IMR-90 (cell line): ENCODE measurements at regions not wholly inside any gene's neighbourhood (a gene's known extent, or its start where the extent isn't known, plus 50 kb on each side); places are given as distances from the start of the nearest gene placed in this dataset.

ENCODE experiments used
- ATAC-seq: fragments of 200-7000 bp; cut with Tn5 transposase; 2 replicates; pipeline ENCODE4 v1.9.1; 2020; ENCODE audit warnings: low read depth, mild to moderate bottlenecking, moderate library complexity
- BruUV-seq: library from RNA; stranded (reverse); fragments of 400-500 nt; replicated peaks from 2 replicates; lab custom pipeline; 2021; lab: Mats Ljungman, UMichigan
- CTCF ChIA-PET: fragments of 300-600 bp; formaldehyde crosslinking; extraction: SDS; loops from one replicate; lab custom pipeline; 2021; ENCODE audit warnings: antibody characterized with exemption; lab: Yijun Ruan, JAX
- POLR2A ChIA-PET: fragments of 300-600 bp; sonication (Branson Sonifier 250); formaldehyde crosslinking; loops from one replicate; lab custom pipeline; 2022; ENCODE audit warnings: antibody characterized with exemption; ENCODE audit not compliant: unreplicated experiment; lab: Charles Lee
- DNase-seq: peaks from one replicate; pipeline ENCODE4 v3.0.0; 2013
- H2AFZ ChIP-seq: replicated peaks from 2 replicates; pipeline ENCODE3; 2013; ENCODE audit warnings: low read length, mild to moderate bottlenecking; ENCODE audit not compliant: poor library complexity
- H2AK5ac ChIP-seq: 2 replicates; pipeline ENCODE4 v1.6.1; 2013; ENCODE audit warnings: low read depth, low read length, inconsistent platforms
- H2AK9ac ChIP-seq: replicated peaks from 2 replicates; pipeline ENCODE3; 2013; ENCODE audit warnings: mild to moderate bottlenecking, low read depth, low read length, moderate library complexity; ENCODE audit not compliant: poor library complexity
- H2BK120ac ChIP-seq: 2 replicates; pipeline ENCODE4 v1.6.1; 2013; ENCODE audit warnings: low read depth, low read length, inconsistent platforms
- H2BK15ac ChIP-seq: 3 replicates; pipeline ENCODE4 v1.6.1; 2013; ENCODE audit warnings: low read depth, low read length, inconsistent platforms
- H2BK20ac ChIP-seq: 2 replicates; pipeline ENCODE4 v1.6.1; 2013; ENCODE audit warnings: low read depth, mild to moderate bottlenecking, inconsistent platforms, low read length, moderate library complexity
- H2BK5ac ChIP-seq: 2 replicates; pipeline ENCODE4 v1.6.1; 2013; ENCODE audit warnings: mild to moderate bottlenecking, low read depth, low read length, inconsistent platforms; ENCODE audit not compliant: poor library complexity, severe bottlenecking
- H3K14ac ChIP-seq: replicated peaks from 2 replicates; pipeline ENCODE4 v1.6.1; 2013; ENCODE audit warnings: low read depth, low read length, inconsistent platforms
- H3K18ac ChIP-seq: 2 replicates; pipeline ENCODE4 v1.6.1; 2013; ENCODE audit warnings: low read depth, low read length, control low read depth
- H3K23ac ChIP-seq: 2 replicates; pipeline ENCODE4 v1.6.1; 2013; ENCODE audit warnings: low read depth, low read length, inconsistent platforms
- H3K27ac ChIP-seq: 2 replicates; pipeline ENCODE4 v1.5.1; 2013; ENCODE audit warnings: mild to moderate bottlenecking, control low read depth, low read length; ENCODE audit not compliant: insufficient read depth
- H3K27me3 ChIP-seq: 2 replicates; pipeline ENCODE4 v1.6.1; 2013; ENCODE audit warnings: low read length; ENCODE audit not compliant: control insufficient read depth, insufficient read depth
- H3K36me3 ChIP-seq: 2 replicates; pipeline ENCODE4 v1.6.1; 2013; ENCODE audit warnings: low read length, mixed read lengths; ENCODE audit not compliant: control insufficient read depth, insufficient read depth
- H3K4ac ChIP-seq: 2 replicates; pipeline ENCODE4 v1.6.1; 2013; ENCODE audit warnings: low read depth, low read length, inconsistent platforms
- H3K4me1 ChIP-seq: 2 replicates; pipeline ENCODE4 v1.6.1; 2013; ENCODE audit warnings: low read length, mixed read lengths; ENCODE audit not compliant: control insufficient read depth, insufficient read depth
- H3K4me2 ChIP-seq: 2 replicates; pipeline ENCODE4 v1.6.1; 2013; ENCODE audit warnings: low read depth, mild to moderate bottlenecking, control low read depth, low read length, moderate library complexity
- H3K4me3 ChIP-seq: 2 replicates; pipeline ENCODE4 v1.5.1; 2013; ENCODE audit warnings: low read depth, mild to moderate bottlenecking, control low read depth, low read length, moderate library complexity; ENCODE audit not compliant: insufficient read depth
- H3K56ac ChIP-seq: 2 replicates; pipeline ENCODE4 v1.6.1; 2013; ENCODE audit warnings: low read length, inconsistent platforms; ENCODE audit not compliant: insufficient read depth; ENCODE audit errors: extremely low read depth
- H3K79me1 ChIP-seq, 2 experiments: 2 replicates each; pipeline ENCODE4 v1.6.1; 2013; ENCODE audit warnings: low read length in 2 of 2, inconsistent platforms in 1 of 2, low read depth in 1 of 2
- H3K9ac ChIP-seq: 2 replicates; pipeline ENCODE4 v1.6.1; 2013; ENCODE audit warnings: low read depth, low read length, control low read depth
- H3K9me1 ChIP-seq: 2 replicates; pipeline ENCODE4 v1.6.1; 2013; ENCODE audit warnings: low read length, inconsistent platforms; ENCODE audit not compliant: insufficient read depth
- H3K9me3 ChIP-seq: 2 replicates; pipeline ENCODE4 v1.6.1; 2013; ENCODE audit warnings: low read length; ENCODE audit not compliant: control insufficient read depth, insufficient read depth
- H4K20me1 ChIP-seq: 2 replicates; pipeline ENCODE4 v1.6.1; 2013; ENCODE audit warnings: low read length, inconsistent platforms; ENCODE audit not compliant: insufficient read depth
- H4K5ac ChIP-seq: 2 replicates; pipeline ENCODE4 v1.6.1; 2013; ENCODE audit warnings: mild to moderate bottlenecking, low read depth, low read length, control low read depth
- H4K8ac ChIP-seq, 2 experiments: 2 replicates each; pipeline ENCODE4 v1.6.1; 2013; ENCODE audit warnings: low read depth in 2 of 2, low read length in 2 of 2, control low read depth in 1 of 2, inconsistent platforms in 1 of 2
- H4K91ac ChIP-seq: 2 replicates; pipeline ENCODE4 v1.6.1; 2013; ENCODE audit warnings: low read depth, low read length, inconsistent platforms; ENCODE audit not compliant: insufficient read depth
- BHLHE40 ChIP-seq: fragments of 150-350 bp; IDR thresholded peaks from 2 replicates; pipeline ENCODE4 v1.6.1; 2016; ENCODE audit warnings: mild to moderate bottlenecking, low read depth, low read length
- CEBPB ChIP-seq: IDR thresholded peaks from 2 replicates; pipeline ENCODE4 v1.6.1; 2012; ENCODE audit warnings: low read depth, low read length, improper control_type of control experiment
- CHD1 ChIP-seq: IDR thresholded peaks from 2 replicates; pipeline ENCODE4 v1.6.1; 2012; ENCODE audit warnings: low read depth, low read length, improper control_type of control experiment
- CTCF ChIP-seq: conservative IDR thresholded peaks from 2 replicates; pipeline ENCODE4 v1.5.1; 2012; ENCODE audit warnings: mild to moderate bottlenecking, low read depth, low read length, improper control_type of control experiment
- ELK1 ChIP-seq: fragments of 150-350 bp; IDR thresholded peaks from 2 replicates; pipeline ENCODE4 v1.6.1; 2016; ENCODE audit warnings: low read depth, mild to moderate bottlenecking, low read length, moderate library complexity, borderline replicate concordance
- FOS ChIP-seq: fragments of 150-350 bp; IDR thresholded peaks from 2 replicates; pipeline ENCODE4 v1.6.1; 2016; ENCODE audit warnings: low read depth, low read length
- MAZ ChIP-seq: IDR thresholded peaks from 2 replicates; pipeline ENCODE4 v1.6.1; 2012; ENCODE audit warnings: low read depth, mild to moderate bottlenecking, low read length, improper control_type of control experiment, moderate library complexity, borderline replicate concordance
- MXI1 ChIP-seq: IDR thresholded peaks from 2 replicates; pipeline ENCODE4 v1.6.1; 2012; ENCODE audit warnings: low read depth, mild to moderate bottlenecking, low read length, moderate library complexity, borderline replicate concordance
- NFE2L2 ChIP-seq: fragments of 150-350 bp; IDR thresholded peaks from 2 replicates; pipeline ENCODE4 v1.6.1; 2016; ENCODE audit warnings: low read depth, mild to moderate bottlenecking, low read length
- POLR2A ChIP-seq: IDR thresholded peaks from 2 replicates; pipeline ENCODE4 v1.6.1; 2012; ENCODE audit warnings: mild to moderate bottlenecking, low read depth, low read length
- RCOR1 ChIP-seq: IDR thresholded peaks from 2 replicates; pipeline ENCODE4 v1.6.1; 2012; ENCODE audit warnings: mild to moderate bottlenecking, low read length, improper control_type of control experiment; ENCODE audit not compliant: insufficient replicate concordance
- RFX5 ChIP-seq: IDR thresholded peaks from 2 replicates; pipeline ENCODE4 v1.8.0; 2012; ENCODE audit warnings: low read depth, mild to moderate bottlenecking, low read length, moderate library complexity
- SMC3 ChIP-seq: fragments of 150-350 bp; IDR thresholded peaks from 2 replicates; pipeline ENCODE4 v1.6.1; 2016; ENCODE audit warnings: low read depth, mild to moderate bottlenecking, antibody characterized with exemption, low read length, moderate library complexity
- USF2 ChIP-seq: fragments of 150-350 bp; IDR thresholded peaks from 2 replicates; pipeline ENCODE4 v1.6.1; 2017; ENCODE audit warnings: mild to moderate bottlenecking, antibody characterized with exemption, low read length, low read depth
- WGBS, 2 experiments: methylation state at CpG; one replicate each; pipeline versions ENCODE4 v1.1.5 to v1.1.7; 2013; ENCODE audit warnings: missing lambda C conversion rate in 2 of 2; ENCODE audit not compliant: insufficient read length in 1 of 2; ENCODE audit errors: extremely low coverage in 2 of 2; 5-methylcytosine and 5-hydroxymethylcytosine counted together
- dilution Hi-C: fragments of 300-500 bp; cut with HindIII; formaldehyde crosslinking; loops from one replicate; pipeline ENCODE4 v1.14.3; 2018; ENCODE audit warnings: low sequenced_read_pairs; ENCODE audit not compliant: unreplicated experiment
- in situ Hi-C: fragments of 300-500 bp; cut with MboI; formaldehyde crosslinking; loops from 3 replicates; pipeline ENCODE4 v1.14.3; 2019; ENCODE audit warnings: low sequenced_read_pairs, inconsistent platforms, mixed read lengths
- intact Hi-C: fragments of 100-400 bp; cut with micrococcal nuclease; formaldehyde crosslinking; loops from 2 replicates; pipeline ENCODE4 v1.10.0; 2022

GRCh38 chr5:82489683-82490082 is 211.5 kb upstream of the RPS23 start:
- Histone ChIP-seq H3K27me3 (peaks cover 4% of the 10 kb centered on the region; the same call in 1 of the 2 replicates), H3K14ac (no peak overlapping the region), H4K5ac (no peak overlapping the region), H2BK120ac (no peak overlapping the region), H4K91ac (no peak overlapping the region), H3K56ac (no peak overlapping the region), H4K20me1 (no peaks in the 10 kb centered on the region), H2AFZ (no peak overlapping the region), H2BK20ac (no peak overlapping the region), H3K18ac (no peak overlapping the region), H3K9me3 (no peaks in the 10 kb centered on the region), H3K4me1 (no peaks in the 10 kb centered on the region), H4K8ac (no peak overlapping the region), H3K27ac (no peak overlapping the region), H2BK15ac (no peak overlapping the region), H3K9ac (no peak overlapping the region), H2BK5ac (no peak overlapping the region), H3K4ac (no peak overlapping the region), H2AK5ac (no peak overlapping the region), H3K9me1 (no peaks in the 10 kb centered on the region), H3K79me1 (no peaks in the 10 kb centered on the region), H3K4me3 (no peak overlapping the region), H3K23ac (no peak overlapping the region), H3K36me3 (no peaks in the 10 kb centered on the region), H3K4me2 (no peak overlapping the region), H2AK9ac (no peak overlapping the region)
- intact Hi-C loops: no loop called here
- DNase-seq (no peak), ATAC-seq (no peak)
- dilution Hi-C loops: no loop called here
- in situ Hi-C loops: loop anchor here (10.0 kb wide), 1 partner anchor 135 kb away; no protein-coding TSS in a partner anchor
- POLR2A ChIA-PET: no interaction called here
- CTCF ChIA-PET: no interaction called here
- no CpG with 5 or more reads among the region's 1 CpG for WGBS, 2 experiments
- TF ChIP-seq NFE2L2 (no peak), RFX5 (no peak), POLR2A (no peak), CTCF (no peak), CHD1 (no peak), SMC3 (no peak), RCOR1 (no peak), BHLHE40 (no peak), MAZ (no peak), FOS (no peak), MXI1 (no peak), ELK1 (no peak), USF2 (no peak), CEBPB (no peak)
- BruUV-seq: no TSS peak
